ENCODE measurements at regions not wholly inside any gene's neighbourhood (a gene's known extent, or its start where the extent isn't known, plus 50 kb on each side); places are given as distances from the start of the nearest gene placed in this dataset.

DNA sequence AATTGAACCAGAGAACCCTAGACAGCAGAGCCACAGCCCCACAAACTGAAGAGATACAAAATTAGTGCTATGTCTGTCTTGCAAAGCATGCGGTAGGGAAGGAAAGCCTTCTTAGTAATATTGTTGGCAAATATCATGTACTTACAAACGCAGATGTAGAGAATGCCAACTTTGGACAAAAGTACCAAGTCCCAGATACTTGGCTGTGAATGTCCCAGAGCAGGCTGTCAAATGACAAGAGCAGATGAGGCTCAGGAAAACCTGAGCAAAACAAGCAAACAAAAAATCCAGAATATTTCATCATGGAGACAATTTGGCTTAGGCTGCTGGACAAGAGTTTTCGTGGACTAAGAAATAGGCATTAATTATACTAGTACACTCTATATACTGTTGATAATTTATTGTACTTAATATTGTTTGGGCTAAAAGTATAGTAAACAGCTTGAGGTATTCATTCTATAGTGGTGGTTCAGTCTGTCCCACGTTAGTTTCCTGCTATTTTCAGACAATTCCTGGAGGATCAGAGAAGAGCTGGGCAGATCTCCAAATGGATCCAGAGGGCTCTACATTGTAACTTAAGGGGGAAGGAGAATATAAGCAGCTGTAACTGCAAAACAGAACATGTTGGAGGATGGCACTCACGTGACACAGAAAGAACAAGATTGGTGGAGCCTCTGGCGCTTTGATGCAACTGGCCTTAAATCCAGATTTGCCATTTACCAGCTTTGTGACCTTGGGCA is 329.8 kb downstream of the ATP23 start:
- no peaks in the 10 kb centered on the region for H3K4me1 ChIP-seq (ENCODE audit: insufficient read depth, low read length, severe bottlenecking)
- H3K79me2 ChIP-seq (ENCODE audit: insufficient read depth, low read length), result no peaks in the 10 kb centered on the region
- no peak overlapping the region for H3K4me2 ChIP-seq (ENCODE audit: low read length)
- no peak overlapping the region for H3K4me3 ChIP-seq (ENCODE audit: low read depth, low read length, poor library complexity, severe bottlenecking)
- H3K9ac ChIP-seq (ENCODE audit: low read length), result no peak overlapping the region
- no peaks in the 10 kb centered on the region for H3K9me2 ChIP-seq (ENCODE audit: low read depth, low read length)
- no peaks in the 10 kb centered on the region for H3F3A ChIP-seq (ENCODE audit: insufficient read depth, low read length)
- H3K27ac ChIP-seq (ENCODE audit: low read depth, low read length, poor library complexity, severe bottlenecking), result no peak overlapping the region
- H3K9me3 ChIP-seq (ENCODE audit: low read length), result no peaks in the 10 kb centered on the region
- no peak overlapping the region for H2AFZ ChIP-seq (ENCODE audit: low read length)
- H3K36me3 ChIP-seq (ENCODE audit: insufficient read depth, low read length), result no peaks in the 10 kb centered on the region
- no peak for TF ChIP-seq EZH2 (IDR thresholded peaks at IDR 0.05; ENCODE audit: borderline replicate concordance, low read length)
- TF ChIP-seq, protein P1, sequence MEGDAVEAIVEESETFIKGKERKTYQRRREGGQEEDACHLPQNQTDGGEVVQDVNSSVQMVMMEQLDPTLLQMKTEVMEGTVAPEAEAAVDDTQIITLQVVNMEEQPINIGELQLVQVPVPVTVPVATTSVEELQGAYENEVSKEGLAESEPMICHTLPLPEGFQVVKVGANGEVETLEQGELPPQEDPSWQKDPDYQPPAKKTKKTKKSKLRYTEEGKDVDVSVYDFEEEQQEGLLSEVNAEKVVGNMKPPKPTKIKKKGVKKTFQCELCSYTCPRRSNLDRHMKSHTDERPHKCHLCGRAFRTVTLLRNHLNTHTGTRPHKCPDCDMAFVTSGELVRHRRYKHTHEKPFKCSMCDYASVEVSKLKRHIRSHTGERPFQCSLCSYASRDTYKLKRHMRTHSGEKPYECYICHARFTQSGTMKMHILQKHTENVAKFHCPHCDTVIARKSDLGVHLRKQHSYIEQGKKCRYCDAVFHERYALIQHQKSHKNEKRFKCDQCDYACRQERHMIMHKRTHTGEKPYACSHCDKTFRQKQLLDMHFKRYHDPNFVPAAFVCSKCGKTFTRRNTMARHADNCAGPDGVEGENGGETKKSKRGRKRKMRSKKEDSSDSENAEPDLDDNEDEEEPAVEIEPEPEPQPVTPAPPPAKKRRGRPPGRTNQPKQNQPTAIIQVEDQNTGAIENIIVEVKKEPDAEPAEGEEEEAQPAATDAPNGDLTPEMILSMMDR (IDR thresholded peaks at IDR 0.05; ENCODE audit: low read length), result no peak
- no peaks in the 10 kb centered on the region for H4K20me1 ChIP-seq (ENCODE audit: insufficient read depth, low read length)
- H3K27me3 ChIP-seq (ENCODE audit: insufficient read depth, low read length), result no peaks in the 10 kb centered on the region

DNA sequence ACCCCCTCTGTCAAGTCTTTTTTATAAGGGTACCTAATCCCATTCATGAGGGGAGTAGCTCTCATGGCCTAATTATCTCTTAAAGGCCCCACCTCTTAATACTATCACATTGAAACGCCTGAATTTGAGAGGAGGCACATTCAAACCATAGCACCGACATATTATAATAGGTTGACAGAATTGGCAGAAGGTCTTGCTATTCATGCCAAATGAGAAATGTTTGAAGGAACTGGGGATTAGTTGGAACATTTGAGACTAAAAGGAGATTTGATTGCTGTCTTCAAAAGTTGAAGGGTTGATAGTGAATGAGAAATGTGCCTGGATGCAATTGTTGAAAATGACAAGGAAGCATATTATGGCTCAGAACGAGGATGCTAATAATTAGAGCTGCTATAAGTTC is 331.1 kb downstream of the ATP23 start:
- Histone ChIP-seq H3K79me2 (ENCODE audit: insufficient read depth, low read length) (no peaks in the 10 kb centered on the region), H3K9me3 (ENCODE audit: low read length) (no peaks in the 10 kb centered on the region), H3K4me2 (ENCODE audit: low read length) (no peak overlapping the region), H3K9ac (ENCODE audit: low read length) (no peak overlapping the region), H3F3A (ENCODE audit: insufficient read depth, low read length) (no peaks in the 10 kb centered on the region), H2AFZ (ENCODE audit: low read length) (no peak overlapping the region), H3K27ac (ENCODE audit: low read depth, low read length, poor library complexity, severe bottlenecking) (no peak overlapping the region), H3K4me3 (ENCODE audit: low read depth, low read length, poor library complexity, severe bottlenecking) (no peak overlapping the region), H3K36me3 (ENCODE audit: insufficient read depth, low read length) (no peaks in the 10 kb centered on the region), H3K9me2 (ENCODE audit: low read depth, low read length) (no peaks in the 10 kb centered on the region), H3K4me1 (ENCODE audit: insufficient read depth, low read length, severe bottlenecking) (no peaks in the 10 kb centered on the region), H4K20me1 (ENCODE audit: insufficient read depth, low read length) (no peaks in the 10 kb centered on the region), H3K27me3 (ENCODE audit: insufficient read depth, low read length) (no peaks in the 10 kb centered on the region)
- no peak for TF ChIP-seq EZH2 (IDR thresholded peaks at IDR 0.05; ENCODE audit: borderline replicate concordance, low read length)
- TF ChIP-seq, protein P1 (IDR thresholded peaks at IDR 0.05; ENCODE audit: low read length), result no peak

GRCh38 chr12:58277231-58277630 is 335.9 kb downstream of the ATP23 start:
- no peaks in the 10 kb centered on the region for H3K9me2 ChIP-seq (ENCODE audit: low read depth, low read length)
- no peak overlapping the region for H3K4me2 ChIP-seq (ENCODE audit: low read length)
- no peak overlapping the region for H3K9ac ChIP-seq (ENCODE audit: low read length)
- H3K4me3 ChIP-seq (ENCODE audit: low read depth, low read length, poor library complexity, severe bottlenecking), result no peak overlapping the region
- H3K36me3 ChIP-seq (ENCODE audit: insufficient read depth, low read length), result no peaks in the 10 kb centered on the region
- H3K27ac ChIP-seq (ENCODE audit: low read depth, low read length, poor library complexity, severe bottlenecking), result no peak overlapping the region
- H3K27me3 ChIP-seq (ENCODE audit: insufficient read depth, low read length), result no peaks in the 10 kb centered on the region
- H3K4me1 ChIP-seq (ENCODE audit: insufficient read depth, low read length, severe bottlenecking), result no peaks in the 10 kb centered on the region
- H3K9me3 ChIP-seq (ENCODE audit: low read length), result no peaks in the 10 kb centered on the region
- no peaks in the 10 kb centered on the region for H4K20me1 ChIP-seq (ENCODE audit: insufficient read depth, low read length)
- TF ChIP-seq, protein P1 (IDR thresholded peaks at IDR 0.05; ENCODE audit: low read length), result no peak
- no peak for TF ChIP-seq EZH2 (IDR thresholded peaks at IDR 0.05; ENCODE audit: borderline replicate concordance, low read length)
- H3F3A ChIP-seq (ENCODE audit: insufficient read depth, low read length), result no peaks in the 10 kb centered on the region
- H3K79me2 ChIP-seq (ENCODE audit: insufficient read depth, low read length), result no peaks in the 10 kb centered on the region
- H2AFZ ChIP-seq (ENCODE audit: low read length), result no peak overlapping the region
